HuH-7 (cell line): ENCODE measurements at regions not wholly inside any gene's neighbourhood (a gene's known extent, or its start where the extent isn't known, plus 50 kb on each side); places are given as distances from the start of the nearest gene placed in this dataset.

Source experiments
- DNase-seq: peaks from one replicate; pipeline ENCODE4 v3.0.0; 2011; ENCODE audit warnings: low spot score

GRCh38 chr14:100658181-100658886 lies 68.4 kb upstream of the DLK1 start:
- no peak for DNase-seq

DNA sequence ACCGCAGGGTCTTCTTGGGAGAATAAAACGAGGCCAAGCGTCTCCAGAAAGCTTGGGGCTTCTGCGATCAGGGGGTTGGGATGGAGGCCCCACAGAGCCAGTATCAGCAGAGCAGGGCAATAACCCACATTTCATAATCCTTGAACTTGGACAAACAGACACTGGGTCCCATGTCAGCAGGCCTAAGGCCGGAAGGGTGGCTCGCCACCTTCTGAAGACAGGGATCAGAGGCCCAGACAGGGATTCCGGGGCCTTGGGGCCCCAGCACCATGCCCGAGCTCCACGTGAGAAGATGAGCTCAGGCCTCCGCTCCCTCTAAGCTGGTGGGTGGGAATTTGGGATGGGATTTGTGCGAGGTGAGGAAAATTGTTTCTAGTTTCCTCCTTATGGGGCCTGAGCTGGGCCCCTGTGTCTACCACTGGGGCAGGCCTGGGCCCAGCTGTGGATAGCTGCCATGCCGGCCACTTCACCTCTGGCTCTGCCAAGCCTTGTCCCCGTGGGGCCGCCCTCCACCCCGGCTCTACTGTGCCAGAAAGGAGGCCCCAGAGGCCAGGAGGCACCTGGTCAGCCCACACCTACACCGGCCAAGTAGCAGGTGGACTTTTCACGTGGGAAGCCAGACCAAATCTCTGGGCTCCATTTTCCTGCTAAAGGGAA lies 67.2 kb upstream of the DLK1 start:
- DNase-seq, result no peak

- DNase-seq, result no peak
These were observed 66.2 kb upstream of the DLK1 start for GRCh38 chr14:100660498-100660881.

DNA sequence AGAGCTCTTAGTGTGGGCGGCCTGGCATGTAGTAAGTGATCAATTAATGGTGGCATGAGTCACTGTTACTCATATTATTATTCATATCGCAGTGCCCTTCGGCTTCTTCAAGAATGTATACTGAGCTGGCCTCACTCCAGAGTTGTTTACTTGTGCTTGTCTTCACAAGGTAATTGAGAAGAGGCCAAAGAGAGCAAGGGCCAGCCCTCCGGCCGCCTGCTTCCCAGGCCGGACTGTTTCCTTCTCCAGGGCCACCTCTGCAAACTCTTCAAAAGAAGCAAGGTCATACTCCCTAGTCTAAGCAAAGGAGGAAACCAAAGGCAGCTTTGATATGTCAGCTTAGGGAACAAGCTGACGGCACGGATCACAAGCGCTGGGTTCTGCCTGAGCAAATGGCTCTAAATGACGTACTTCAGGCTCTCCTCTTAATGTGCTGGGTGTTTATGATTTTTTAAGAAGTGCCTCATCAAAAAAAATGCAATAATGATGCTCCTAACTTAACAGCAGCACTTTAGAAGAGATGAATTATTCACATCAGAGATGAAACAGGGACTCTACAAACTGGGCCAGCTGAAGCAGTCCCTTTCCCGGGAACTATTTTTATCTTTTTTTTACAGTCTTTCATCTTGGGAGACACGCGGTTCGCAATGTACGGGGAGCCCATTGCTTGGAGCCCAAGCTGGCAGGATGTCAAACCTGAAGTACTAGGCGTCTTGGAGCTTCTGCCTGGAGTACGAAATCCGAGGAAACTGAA lies 65.6 kb upstream of the DLK1 start:
- no peak for DNase-seq

- DNase-seq, result peak; percentile 71
These were observed 63.6 kb upstream of the DLK1 start for GRCh38 chr14:100662879-100663760.

GRCh38 chr14:100663761-100664052 lies 63.0 kb upstream of the DLK1 start:
- no peak for DNase-seq

DNA sequence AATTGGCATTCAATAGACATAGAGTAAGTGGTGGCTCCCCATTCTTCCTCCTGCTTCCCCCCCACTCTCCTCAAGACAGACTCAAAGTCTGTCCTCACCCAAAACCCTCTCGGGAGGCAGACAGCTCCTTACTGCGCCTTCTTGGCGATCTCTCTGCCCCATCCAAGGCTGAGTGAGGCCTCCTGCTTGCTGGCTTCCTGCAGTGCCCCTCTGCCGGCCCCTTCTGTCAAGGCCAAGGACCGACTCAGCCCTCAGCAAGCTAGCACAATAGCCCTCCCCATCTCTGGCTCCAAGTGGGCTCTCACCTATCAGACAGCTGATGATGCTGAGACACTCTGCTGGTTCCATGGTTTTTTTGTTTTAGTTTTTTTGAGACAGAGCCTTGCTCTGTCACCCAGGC lies 62.5 kb upstream of the DLK1 start:
- DNase-seq, result no peak

DNA sequence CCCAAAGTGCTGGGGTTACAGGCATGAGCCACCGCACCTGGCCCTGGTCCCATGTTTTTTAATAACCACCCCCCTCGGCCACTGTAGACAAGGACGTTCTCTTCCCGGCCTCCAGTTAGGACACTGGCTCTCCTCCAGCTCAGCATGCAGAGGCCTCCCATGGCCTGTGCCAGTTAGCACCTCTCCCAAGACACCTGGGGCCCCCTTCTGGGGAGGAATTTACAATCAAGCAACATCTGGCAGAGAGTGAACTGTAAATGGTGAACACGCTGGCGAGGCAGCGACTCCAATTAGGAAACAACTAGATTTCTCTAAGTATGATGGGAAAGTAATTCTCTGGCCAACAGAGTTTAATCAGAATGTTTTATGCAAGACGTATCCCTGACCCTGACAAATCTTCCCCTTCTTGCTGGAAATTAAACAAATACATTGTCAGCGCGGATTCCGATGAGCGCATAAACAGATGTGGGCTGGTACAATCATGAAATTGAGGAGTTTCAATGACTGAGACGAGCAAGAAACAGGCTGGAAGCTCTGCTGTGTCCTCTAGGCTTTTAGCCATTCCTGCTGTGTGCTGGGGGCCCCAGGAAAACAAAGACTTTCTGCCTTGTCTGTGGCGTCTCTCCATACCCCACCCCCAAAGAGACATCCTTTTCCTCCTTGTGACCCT lies 61.7 kb upstream of the DLK1 start:
- no peak for DNase-seq

- no peak for DNase-seq
These were observed 61.1 kb upstream of the DLK1 start for GRCh38 chr14:100665511-100666032.

DNA sequence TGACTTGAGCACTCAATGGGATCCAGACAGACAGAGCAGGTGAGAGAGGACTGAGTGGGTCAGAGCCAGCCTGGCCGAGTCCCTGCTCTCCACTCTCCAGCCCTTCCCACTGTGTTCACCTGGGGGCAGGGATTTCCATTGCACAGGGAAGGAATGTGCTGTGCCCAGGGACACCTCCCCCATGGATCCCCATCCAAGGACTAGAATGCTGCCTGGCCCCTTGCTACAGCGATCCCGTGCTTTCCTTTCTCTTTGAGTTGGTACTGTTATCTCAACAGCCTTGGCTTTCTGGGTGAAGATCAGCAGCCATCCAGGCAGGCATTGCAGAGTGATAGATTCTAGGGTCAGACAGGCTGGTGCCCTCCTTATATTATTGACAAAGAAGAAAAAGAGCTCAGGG lies 60.3 kb upstream of the DLK1 start:
- DNase-seq, result no peak

- DNase-seq, result no peak
These were observed 59.8 kb upstream of the DLK1 start for GRCh38 chr14:100666851-100667250.

- DNase-seq, result no peak
These were observed 59.0 kb upstream of the DLK1 start for GRCh38 chr14:100667656-100668055.

DNA sequence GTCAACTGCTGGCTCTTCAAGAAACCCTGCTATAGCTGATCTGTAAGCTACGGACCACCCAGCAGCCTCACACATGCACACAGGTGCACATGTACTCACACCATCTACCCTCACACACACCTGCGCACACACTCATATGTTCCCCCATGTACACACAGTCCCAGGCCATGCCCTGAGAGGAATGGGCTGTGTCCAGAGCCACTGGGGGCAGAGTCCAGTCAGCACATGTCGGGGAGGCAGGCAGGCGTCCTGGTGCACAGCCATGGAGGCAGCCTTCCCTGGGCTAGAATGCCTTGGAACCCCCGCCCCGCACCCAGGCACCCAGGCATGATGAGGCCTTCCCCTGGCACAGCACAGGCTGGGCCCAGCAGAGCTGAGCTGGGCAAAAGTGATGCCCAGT lies 58.3 kb upstream of the DLK1 start:
- no peak for DNase-seq

DNA sequence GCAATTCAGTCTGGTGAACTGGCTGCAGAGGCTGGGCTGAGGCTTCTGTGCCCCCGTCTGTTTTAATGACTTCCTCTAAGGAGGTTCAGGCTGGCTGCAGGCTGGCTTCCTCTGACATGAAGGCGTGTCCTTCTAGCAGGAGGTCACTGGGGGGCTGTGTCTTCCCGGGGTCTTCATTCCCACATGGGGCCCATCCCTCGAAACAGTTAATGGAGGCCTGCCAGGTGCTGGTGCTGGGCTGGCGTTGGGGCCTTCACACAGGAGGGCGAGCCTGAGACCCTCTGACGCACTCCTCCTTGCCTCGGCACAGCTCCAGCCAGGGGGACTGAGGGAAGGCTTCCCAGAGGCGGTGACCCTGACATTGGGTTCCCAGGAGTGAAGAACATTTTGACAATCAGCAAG lies 57.7 kb upstream of the DLK1 start:
- no peak for DNase-seq

- no peak for DNase-seq
These were observed 57.2 kb upstream of the DLK1 start for GRCh38 chr14:100669468-100669867.

- no peak for DNase-seq
These were observed 56.5 kb upstream of the DLK1 start for GRCh38 chr14:100670017-100670752.

DNA sequence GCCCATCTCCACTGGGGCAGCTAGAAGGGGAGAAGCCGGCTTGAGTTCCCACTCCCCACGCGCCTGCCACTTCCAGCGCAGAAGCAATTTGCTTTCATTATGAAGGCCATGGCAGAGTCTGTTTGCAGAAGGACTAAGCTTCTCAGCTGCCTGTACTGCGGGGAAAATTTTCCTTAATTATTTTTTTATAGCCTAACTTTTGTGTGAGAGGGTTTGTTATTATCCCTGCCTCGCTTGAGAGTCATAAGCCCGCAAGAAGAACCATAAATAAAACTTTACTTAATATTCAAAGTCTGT lies 56.0 kb upstream of the DLK1 start:
- no peak for DNase-seq

- DNase-seq, result no peak
These were observed 55.2 kb upstream of the DLK1 start for GRCh38 chr14:100671386-100671901.

GRCh38 chr14:100671906-100672305 lies 54.8 kb upstream of the DLK1 start:
- no peak for DNase-seq

DNA sequence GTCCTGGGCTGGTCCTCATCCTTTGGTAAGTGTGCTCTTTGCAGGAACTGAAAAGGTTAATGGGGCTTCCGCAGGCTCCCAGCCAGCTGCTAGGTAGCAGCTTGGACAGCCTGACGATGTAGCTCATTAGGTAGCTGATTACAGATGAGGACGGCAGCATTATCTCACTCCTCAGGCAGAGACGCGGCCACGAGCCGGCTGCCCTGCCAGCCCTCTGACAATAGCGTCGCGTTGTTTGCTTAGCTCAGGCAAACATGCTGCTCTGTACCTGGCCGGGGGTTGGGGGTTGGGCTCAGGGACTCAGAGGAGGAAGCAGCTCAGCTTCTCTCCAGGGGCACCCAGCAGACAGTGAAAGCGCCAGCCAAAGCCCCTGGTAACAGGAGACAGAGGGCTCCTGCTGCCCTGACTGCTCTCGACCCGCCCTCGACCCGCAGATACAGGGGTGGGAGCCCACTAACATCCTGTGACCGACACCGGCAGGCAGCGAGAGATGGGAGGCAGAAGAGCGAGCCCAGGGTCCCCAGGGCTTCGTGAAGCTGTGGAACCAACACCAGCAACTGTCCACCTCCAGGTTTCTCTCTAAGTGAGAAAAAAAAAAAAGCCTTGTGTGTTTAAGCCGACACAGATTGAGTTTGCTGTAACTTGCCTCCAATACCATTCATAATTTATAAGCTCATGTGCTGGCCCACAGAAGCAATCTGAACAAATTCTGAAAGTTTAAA lies 53.4 kb upstream of the DLK1 start:
- DNase-seq, result peak; percentile 67
